Adrenal gland (tissue), 5 donors: ENCODE measurements at regions not wholly inside any gene's neighbourhood (a gene's known extent, or its start where the extent isn't known, plus 50 kb on each side); places are given as distances from the start of the nearest gene placed in this dataset.

Experiments
- CTCF ChIP-seq, 6 experiments: fragments of 450-650 bp in 4 of 6; fragments of 200-600 bp in 2 of 6; sonication (generic) in 1 of 6; IDR thresholded peaks; 1 replicate in 5 of 6; 2 replicates in 1 of 6; pipeline versions ENCODE4 v1.5.1 to v1.8.0; 2016 to 2021; ENCODE audit warnings: antibody characterized with exemption in 6 of 6, mild to moderate bottlenecking in 2 of 6, moderate library complexity in 1 of 6
- POLR2A ChIP-seq, 2 donors: fragments of 450-650 bp; IDR thresholded peaks; one replicate each; pipeline ENCODE4 v1.6.1; 2017; ENCODE audit warnings: antibody characterized with exemption in 2 of 2, mild to moderate bottlenecking in 2 of 2, moderate library complexity in 1 of 2
- donor health status: DM: no; HTN: no; CAD: no.

DNA sequence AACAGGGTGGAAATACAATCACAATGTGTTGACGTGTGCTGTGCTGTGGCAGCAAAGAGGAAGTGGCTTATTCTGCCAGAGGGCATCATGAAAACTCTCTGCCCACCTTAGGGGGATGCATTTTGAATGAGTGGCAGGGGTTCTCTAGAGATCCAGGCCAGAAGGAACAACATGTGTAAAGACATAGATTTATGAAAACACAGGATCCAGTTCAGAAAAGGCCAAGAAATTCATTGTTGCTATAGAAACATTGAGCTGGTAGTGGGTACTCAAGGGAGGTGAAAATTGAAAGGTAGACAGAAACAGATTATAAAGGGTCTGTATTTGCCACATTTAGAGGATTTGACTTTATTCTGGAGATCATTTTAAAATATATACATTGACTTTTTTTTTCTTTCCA, 417.7 kb downstream of the ENC1 start:
- TF ChIP-seq CTCF (IDR thresholded peaks at IDR 0.05) (no peak), POLR2A (IDR thresholded peaks at IDR 0.05) (no peak)
